ENCODE measurements at regions not wholly inside any gene's neighbourhood (a gene's known extent, or its start where the extent isn't known, plus 50 kb on each side); places are given as distances from the start of the nearest gene placed in this dataset.

DNA sequence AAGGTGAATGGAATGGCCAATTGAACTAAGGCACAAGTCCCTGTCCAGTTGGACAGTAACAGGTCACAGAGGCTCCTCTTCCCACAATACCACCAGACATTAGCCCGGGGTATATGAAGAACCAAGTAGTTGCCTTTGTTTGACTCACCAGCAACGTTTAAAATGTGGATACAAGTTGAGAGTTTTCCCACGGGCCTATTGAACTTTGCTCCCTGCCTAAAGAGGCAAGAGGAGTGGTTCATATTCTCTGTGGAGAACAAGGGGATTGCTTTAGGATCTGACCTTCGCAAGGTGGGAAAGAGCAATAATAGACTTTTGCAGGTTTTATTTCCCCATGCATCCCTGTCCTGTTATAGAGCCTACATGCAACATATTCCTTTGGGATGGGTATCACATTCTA is 177.2 kb downstream of the POU4F1 start:
- no peak for DNase-seq (ENCODE audit: low read depth, low spot score)

DNA sequence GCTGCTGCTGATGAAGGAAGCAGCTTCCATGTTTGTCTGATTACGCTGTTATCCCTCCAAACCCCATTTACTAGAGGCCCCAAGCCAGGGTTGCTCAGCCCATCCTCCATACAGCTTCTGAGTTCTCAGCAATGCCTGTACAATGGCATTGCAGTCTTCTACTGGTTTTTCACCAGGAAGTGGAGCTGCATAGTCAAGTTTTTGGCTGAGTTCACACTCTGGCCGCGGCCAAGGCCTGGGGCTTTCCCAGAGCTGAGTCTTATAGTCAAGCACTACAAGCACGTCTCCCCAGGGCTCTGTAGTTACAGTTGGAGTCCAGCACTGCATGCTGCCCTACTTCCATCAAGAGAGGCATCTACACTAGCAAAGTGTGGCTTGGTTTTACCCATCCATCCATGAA is 182.5 kb downstream of the POU4F1 start:
- DNase-seq (ENCODE audit: low read depth, low spot score) = no peak

DNA sequence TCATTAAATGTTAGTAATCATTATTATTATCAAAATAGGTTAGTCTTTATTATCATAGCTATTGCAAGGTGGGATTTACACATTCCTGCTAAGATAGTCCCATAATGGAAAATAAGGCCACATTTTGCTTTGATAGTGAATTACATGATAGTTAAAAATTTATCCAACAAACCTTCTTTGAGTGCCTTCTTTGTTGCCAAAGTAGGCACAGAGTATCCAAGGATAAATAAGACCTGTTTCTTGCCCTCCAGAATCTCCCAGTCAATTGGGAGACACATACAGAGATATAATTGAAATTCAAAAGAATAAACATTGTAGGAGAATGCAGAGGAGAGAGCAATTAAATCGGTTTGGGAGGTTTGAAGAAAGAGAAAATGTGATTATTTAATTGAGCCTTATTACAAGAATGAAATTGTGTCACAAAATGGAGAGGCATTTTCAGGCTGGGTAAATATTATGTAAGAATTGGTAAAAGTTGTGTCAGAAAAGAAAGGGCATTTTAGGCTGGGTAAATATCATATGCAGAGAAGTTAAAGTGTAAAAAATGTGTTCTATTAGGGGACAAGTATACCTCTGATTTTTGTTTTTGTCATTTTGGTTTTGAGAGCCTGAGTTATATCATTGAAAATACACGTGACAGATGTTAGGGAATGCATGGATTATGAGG is 189.3 kb downstream of the POU4F1 start:
- DNase-seq (ENCODE audit: low read depth, low spot score) = no peak

DNA sequence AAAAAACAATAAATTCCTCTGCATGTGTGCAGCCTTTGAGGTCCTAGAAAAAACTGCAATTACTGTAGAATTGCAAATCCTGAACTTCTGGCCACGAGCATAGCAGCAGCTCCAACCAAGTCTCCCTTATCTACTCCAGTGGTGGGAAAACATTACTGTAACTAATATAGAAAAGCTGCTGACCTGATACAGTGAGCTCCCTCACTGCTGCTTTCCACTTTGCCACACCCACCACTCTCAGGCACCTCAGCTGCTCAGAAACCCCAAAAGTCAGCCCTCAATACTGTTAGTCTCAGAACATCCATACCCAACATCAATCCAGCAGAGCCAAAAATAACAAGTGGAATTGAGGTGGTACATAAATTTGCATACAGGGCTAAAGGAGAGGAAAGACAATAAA is 192.5 kb downstream of the POU4F1 start:
- no peak for DNase-seq (ENCODE audit: low read depth, low spot score)

DNA sequence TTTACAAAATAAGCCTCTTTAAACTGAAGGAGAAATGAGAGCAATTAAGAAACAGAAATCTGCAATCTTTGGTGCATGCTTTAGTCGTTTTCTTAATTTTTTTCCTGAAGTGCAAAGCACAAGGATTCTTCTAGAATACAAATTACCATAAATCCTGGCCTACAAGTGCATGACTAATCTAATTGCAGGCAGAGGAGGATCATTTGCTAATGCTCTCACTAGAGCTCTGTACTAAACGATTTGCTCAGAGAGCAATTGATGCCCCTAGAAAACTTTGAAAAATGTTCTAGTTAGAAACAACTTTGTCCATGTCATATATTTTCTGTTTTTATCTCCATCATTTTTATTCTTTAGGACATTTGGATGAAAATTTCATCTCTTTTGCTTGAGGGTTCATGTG is 193.2 kb downstream of the POU4F1 start:
- DNase-seq (ENCODE audit: low read depth, low spot score) = no peak

DNA sequence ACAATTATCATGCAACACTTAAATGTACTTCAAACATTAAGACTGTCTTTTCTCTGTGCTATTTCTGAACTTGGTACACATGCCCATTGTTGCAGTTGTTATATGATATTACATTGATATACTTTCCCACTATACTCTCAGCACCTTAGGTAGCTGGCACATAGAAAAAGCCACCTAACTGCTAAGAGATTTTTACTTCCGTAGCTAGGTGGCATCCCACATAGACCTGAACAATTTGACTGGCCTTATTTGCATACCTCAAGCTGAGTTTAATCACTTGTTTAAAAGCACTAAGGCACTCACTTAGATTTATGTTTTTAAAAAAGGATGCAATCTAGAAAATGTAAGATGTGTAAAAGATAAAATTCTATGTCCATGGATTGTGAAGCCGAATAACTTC is 194.2 kb downstream of the POU4F1 start:
- no peak for DNase-seq (ENCODE audit: low read depth, low spot score)

DNA sequence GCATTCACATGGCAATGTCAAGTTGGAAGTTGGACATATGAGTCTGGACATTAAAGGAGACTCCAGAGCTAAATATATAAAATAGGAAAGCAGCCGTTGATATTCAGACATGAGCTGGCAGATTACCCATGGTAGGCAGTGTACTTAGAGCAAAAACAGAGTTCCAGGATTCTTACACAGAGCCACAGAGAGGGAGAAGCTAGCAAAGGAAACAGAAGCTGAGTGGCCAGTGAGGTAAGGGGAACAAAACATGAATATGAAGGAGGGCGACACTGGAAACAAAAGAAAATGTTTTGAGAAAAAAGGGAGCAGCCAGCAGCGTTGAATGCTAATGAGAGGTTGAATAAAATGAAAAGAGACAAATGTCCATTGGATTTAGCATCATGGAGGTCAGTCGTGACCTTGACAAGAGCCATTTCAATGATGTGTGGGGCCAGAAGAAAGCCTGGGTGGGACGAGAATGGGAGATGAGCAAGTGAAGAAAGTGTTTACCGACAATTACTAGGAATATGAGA is 198.4 kb downstream of the POU4F1 start:
- no peak for DNase-seq (ENCODE audit: low read depth, low spot score)

DNA sequence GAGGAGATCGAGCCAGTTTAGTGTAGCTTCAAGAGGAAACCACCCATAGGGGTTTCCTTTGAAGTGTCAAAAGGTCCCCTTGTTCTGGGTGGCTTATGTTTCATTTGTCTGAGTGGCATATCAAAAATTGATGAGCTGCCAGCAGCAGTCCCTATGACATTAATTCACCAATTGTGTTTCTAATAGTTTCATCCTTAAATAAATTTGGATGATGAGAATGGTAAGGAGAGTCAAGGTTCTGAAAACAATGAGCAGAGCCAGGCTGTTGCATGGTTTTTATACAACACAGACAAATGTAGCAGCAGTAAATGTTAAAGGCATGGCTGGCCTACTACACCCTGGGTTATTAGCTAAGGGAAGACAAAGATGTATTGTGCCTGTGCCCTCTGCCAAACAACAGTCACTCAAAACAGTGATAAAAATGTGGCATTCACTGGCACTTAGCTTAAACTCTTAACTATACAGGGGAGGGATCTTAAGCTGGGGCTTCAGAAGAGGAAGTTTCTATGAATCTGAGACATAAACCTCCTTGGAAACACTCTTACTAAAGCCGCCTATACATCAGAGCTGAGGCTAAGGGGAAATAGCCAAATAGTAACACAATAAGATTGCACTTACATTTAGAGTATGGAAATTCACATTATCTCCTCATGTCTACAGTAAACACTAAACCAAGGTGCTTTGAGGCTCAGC is 200.5 kb downstream of the POU4F1 start:
- DNase-seq (ENCODE audit: low read depth, low spot score) = no peak

DNA sequence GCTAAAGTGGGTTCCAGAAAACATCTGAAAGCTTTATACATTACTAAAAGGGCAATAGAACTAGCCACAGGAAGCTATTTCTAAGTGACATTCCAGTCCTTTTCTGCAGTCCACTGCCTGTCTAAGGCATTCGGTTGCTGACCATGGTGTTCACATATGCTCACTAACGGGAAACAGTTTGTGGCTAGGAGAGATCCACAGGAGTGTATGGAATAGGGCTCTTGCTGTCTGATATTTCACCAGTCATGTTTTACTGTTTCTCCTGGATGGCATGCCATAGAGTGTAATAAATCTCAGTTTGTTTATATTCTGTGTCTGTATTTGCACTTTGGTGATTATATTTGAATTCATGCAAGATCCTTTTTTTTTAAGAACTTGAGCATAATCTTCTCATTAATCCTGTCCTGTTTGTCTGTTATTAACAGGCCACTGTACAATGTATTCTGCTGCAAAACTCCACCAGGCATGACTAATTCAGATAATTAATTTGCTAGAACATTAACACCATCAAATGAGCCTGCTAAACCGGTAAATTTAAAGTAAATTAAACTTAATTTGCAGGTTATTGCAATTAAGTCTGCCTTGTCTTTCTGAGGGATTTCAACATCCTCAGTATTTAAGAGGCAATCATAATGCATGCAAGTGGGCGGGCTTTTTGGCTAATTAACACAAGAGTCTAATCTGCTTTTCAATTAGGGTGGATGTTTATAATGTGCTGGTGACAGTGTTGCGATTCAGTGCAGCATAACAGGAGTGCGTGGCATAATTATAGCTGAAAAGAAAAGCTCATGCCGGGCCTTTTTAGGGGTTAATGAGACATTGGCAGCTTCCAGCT is 201.3 kb downstream of the POU4F1 start:
- DNase-seq (ENCODE audit: low read depth, low spot score) = no peak

DNA sequence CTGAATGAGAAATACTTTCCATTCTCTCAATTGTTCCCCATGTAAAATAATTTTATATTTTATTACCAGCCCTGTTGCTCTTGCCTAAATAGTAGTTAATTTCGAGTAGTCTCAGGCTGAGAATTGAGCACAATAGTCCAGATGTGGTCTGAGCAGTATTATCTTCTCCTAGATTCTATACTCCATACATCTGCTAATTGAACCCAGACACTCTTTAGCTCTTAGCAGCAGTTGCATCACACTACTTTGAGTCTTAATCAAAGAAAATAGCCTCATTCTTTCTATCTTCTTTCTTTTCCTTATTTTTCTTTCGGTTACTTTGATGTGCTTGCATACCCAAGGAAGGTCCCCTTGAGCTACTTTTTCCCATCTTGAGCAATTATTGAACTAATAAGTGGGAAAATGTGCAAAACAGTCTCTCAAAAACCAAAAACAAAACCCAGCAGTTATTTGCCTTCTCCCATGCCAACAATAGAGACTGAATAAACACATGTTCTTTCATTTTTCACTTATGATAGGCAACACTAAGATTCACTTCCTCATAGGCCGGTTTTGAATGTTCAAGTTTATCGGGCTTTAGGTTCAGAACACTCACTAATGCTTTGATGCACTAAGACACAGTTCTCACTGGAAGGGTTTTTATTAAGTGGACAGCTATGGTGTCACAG is 204.5 kb downstream of the POU4F1 start:
- no peak for DNase-seq (ENCODE audit: low read depth, low spot score)

DNA sequence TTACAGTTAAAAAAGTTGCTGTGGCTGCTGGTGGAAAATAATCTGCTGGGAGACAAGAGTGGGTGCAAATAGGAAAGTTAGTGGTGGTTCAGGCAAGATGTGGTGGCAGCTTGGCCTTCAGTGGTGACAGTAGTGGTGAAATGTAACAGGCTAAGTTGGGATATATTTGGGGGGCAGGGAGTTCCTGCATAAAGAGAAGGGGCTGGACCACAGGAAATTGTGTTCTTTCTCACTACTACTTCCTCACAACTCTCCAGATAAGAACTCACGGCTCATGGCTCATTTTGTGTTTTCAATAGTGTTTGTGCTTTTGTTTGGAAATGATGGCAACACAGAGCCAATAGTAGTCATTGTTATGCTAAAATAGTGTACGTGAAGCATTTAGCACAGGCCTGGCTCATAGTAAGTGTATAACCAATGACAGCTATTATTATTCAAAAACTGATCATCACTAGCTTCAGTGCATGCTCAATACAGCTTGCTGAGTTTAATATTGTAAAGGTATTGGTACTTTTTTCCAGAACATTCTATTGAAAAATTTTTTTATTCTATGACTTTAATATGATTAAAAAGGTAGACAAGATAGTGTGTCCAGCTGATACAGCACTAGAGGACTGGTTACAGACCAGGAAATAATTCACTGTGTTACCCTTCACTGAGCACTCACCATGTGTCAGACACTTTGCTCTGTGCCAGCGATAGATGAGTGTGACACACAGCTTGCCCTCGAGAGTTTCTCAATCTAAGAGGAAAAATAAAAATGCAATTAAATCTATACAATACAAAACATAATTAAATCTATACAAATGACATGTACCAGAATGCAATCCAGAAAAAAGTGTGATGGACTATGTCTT is 209.8 kb downstream of the POU4F1 start:
- DNase-seq (ENCODE audit: low read depth, low spot score) = no peak

DNA sequence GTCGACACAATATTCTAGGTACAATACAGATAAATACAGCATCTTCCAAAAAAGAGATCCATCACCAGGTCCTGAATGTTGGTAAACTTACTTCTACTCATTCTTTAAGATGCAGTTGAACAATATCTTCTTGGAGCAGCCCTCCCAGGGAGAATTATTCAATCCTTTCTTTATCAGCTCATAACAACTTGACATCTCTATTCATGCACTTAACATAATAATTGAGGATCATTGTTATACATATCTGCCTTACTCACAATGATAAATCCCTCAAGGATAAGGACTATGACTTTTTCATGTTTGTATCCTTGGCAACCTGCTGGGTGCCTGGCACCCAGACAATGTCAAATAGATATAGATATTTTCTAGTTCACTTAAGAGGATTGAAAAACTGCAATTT is 219.5 kb downstream of the POU4F1 start:
- DNase-seq (ENCODE audit: low read depth, low spot score) = no peak

DNA sequence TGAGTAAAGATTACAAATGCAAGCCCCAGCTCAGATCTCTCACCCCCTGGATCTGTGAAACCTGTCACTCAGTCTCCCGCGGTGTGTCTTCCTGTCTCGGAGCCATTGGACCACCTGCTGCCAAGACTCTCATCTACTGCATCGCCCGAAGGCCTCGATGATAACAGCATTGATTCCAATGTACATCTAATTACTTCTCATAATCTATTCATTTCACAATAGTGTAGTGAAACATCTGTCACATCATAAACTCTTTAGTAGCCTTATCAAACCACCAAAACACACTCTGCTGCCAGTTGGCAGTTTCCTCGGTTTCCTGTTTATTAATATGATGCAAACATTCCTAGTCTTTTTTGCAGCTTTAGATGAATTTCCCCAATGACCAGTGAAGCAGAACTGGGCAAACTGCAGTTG is 220.3 kb downstream of the POU4F1 start:
- no peak for DNase-seq (ENCODE audit: low read depth, low spot score)

DNA sequence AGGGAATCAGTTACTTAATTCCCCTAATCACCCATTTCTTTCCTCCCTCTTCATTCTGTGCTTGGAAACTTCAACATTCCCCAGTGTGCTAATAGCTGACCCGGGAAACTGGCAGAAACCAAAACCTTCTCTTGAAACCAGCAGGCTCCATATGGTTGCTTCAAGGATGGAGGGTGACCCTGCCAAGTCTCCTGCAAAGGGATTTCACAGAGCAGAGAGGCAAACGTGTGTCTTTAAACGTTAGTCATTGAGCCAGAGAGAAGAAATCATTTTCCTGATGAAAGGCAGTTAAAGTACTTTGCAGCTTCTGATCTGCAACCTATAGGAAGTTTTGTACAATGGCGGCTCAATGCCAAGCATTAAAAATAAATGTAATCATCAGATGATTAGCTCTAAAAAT is 220.9 kb downstream of the POU4F1 start:
- DNase-seq (ENCODE audit: low read depth, low spot score) = no peak

DNA sequence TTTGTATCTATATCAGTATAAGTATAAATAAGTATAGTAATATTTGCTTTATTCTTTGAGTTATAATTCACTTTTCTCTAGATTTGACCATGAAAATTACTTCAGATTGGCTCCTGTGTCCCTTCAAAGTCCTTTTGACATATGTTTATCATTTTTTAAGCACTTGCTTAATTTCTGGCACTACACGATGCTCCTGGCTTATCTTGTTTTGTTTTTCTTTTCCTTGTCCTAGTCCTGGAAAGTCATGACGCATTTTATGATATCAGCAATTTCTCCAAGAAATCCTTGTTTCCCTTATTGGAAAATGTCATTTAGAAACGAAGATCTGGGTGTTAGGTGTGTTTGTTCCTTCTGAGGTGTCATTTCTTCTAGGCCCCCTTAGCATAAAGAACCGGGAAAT is 226.5 kb downstream of the POU4F1 start:
- DNase-seq (ENCODE audit: low read depth, low spot score) = no peak

DNA sequence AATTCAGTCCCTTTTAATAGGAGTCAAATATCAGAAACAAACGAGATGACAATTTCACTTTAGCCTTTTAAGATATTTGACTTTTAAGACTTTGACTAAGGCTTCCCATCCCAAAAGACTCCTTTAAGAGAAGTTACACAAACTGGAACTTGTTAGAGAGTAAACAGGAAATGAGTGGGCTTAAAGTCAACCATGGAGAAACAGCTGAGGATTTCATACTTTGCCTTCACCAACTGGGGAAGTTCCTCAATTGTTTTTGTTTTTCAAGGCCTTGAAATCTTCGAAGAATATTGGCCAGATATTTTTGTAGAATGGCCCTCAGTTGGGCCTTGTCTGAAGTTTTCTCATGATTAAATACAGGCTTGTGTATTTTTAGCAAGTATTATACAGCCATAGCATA is 227.3 kb downstream of the POU4F1 start:
- no peak for DNase-seq (ENCODE audit: low read depth, low spot score)

DNA sequence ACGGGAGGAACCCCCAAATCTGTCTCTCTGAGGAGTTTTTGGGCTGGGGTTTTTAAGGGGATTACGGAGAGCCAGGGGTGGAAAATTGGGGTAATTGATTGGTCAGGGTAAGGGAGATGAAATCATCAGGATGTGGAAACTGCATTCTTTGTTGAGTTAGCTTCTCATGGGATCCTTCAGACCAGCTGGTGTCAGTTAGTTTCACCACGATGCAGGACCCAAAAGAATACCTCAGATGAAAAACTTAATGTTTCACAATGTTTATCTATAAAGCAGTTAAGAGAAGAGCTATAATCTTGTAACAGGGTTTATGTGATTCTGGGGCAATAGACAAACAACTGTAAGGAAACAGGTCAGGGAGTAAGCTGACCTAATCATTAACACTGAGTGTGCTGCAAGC is 230.8 kb downstream of the POU4F1 start:
- DNase-seq (ENCODE audit: low read depth, low spot score) = no peak

DNA sequence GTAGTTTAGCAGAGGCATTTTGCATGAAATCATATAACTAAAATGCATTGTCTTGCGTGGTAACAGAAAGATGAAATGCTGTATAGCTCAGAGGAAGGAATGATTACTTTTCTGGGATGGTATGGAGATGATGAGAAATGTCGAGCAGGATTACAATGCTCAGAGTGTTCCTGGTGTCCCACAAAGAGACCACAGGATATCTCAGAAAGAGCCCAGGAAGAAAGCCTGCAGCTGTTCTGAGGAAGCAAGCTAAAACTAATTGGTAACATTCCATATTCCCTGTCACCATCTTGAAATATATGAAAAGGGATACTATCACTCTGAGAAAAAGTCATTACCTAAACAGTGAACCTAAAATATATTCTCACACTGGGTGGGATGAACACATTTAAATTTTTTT is 233.1 kb downstream of the POU4F1 start:
- DNase-seq (ENCODE audit: low read depth, low spot score) = no peak

DNA sequence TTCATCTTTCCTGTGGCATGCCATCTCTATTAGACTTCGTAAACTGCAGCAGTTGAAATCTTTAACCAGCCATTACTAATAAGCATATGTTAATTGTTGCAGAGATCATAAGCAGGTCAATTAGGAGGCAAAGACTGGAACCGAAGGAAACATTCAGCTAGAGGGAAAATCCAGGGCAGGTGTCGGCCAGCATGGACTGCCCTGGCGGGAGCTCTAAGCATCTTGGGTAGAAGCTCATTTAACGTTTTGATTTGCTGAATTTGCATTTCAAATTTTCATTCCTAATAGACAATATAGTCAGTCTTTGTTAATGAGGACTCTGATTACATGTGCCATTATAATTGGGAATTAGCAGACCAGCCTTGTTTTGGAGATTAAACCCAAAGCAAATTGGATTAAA is 238.6 kb downstream of the POU4F1 start:
- DNase-seq (ENCODE audit: low read depth, low spot score) = no peak

DNA sequence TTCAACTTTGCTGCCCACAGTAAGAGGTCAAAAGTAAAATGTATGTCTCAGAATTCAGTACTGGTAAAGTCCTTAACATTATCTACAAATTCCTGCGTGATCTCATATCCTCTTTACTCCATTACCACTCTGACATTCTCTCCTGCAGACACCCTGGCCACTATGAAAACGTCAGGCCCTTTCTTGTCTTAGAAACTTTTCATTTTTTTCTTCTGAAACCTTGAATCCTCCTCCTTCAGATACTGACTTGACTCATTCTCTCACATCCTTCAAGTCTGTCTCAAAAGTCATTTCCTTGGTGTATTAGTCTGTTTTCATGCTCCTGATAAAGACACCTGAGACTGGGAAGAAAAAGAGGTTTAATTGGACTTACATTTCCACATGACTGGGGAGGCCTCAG is 262.3 kb downstream of the POU4F1 start:
- DNase-seq (ENCODE audit: low read depth, low spot score) = no peak

DNA sequence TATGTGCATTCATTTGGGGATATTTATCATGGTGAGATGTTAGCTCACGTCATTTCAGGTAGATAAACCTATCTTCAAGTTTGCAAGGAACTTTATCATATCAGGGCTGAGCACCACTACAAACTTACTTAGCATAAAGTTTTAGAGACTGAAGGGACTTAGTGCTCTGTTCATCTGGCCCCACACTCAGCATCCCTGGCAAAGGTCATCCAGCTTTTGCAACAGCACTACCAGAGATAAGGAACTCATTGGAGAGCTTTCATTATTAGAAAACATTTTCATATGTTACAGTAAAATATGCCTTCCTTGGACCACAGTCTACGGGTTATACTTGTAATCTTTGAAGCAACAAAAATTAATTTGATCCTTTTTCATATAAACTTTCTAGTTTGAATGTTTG is 263.4 kb downstream of the POU4F1 start:
- no peak for DNase-seq (ENCODE audit: low read depth, low spot score)

Measured in iPS DF 19.7 (cell line).